Left ventricle myocardium inferior (tissue), 1 donor: ENCODE measurements at regions not wholly inside any gene's neighbourhood (a gene's known extent, or its start where the extent isn't known, plus 50 kb on each side); places are given as distances from the start of the nearest gene placed in this dataset.

Experiments used
- DNase-seq: peaks from one replicate; pipeline ENCODE4 v3.0.0-alpha.2; 2020
- H3K27ac ChIP-seq: fragments of 200-600 bp; replicated peaks from 2 replicates; pipeline ENCODE4 v1.8.0; 2021
- H3K27me3 ChIP-seq: fragments of 200-600 bp; 2 replicates; pipeline ENCODE4 v1.8.0; 2021; ENCODE audit warnings: low read depth
- H3K36me3 ChIP-seq: fragments of 200-600 bp; 2 replicates; pipeline ENCODE4 v1.8.0; 2021
- H3K4me1 ChIP-seq: fragments of 200-600 bp; 2 replicates; pipeline ENCODE4 v1.8.0; 2021
- H3K4me3 ChIP-seq: fragments of 200-600 bp; 2 replicates; pipeline ENCODE4 v1.8.0; 2021; ENCODE audit warnings: mild to moderate bottlenecking, moderate library complexity
- H3K9me3 ChIP-seq: fragments of 200-600 bp; replicated peaks from 2 replicates; pipeline ENCODE4 v1.8.0; 2021
- intact Hi-C: fragments of 100-400 bp; cut with micrococcal nuclease; formaldehyde crosslinking; loops from one replicate; pipeline ENCODE4 v1.11.0; 2022
- TF ChIP-seq, protein P1 (sequence below): fragments of 200-600 bp; IDR thresholded peaks from 2 replicates; pipeline ENCODE4 v1.8.0; 2021; ENCODE audit warnings: antibody characterized with exemption, mild to moderate bottlenecking, borderline replicate concordance
- donor health status: DM: no; HTN: yes; CAD: no; lungs with severe emphysema.

GRCh38 chr9:88308831-88309560, 79.2 kb upstream of the SPIN1 start:
- no peak overlapping the region for H3K4me3 ChIP-seq
- TF ChIP-seq, protein P1, sequence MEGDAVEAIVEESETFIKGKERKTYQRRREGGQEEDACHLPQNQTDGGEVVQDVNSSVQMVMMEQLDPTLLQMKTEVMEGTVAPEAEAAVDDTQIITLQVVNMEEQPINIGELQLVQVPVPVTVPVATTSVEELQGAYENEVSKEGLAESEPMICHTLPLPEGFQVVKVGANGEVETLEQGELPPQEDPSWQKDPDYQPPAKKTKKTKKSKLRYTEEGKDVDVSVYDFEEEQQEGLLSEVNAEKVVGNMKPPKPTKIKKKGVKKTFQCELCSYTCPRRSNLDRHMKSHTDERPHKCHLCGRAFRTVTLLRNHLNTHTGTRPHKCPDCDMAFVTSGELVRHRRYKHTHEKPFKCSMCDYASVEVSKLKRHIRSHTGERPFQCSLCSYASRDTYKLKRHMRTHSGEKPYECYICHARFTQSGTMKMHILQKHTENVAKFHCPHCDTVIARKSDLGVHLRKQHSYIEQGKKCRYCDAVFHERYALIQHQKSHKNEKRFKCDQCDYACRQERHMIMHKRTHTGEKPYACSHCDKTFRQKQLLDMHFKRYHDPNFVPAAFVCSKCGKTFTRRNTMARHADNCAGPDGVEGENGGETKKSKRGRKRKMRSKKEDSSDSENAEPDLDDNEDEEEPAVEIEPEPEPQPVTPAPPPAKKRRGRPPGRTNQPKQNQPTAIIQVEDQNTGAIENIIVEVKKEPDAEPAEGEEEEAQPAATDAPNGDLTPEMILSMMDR: no peak
- DNase-seq: no peak
- no peak overlapping the region for H3K27ac ChIP-seq
- intact Hi-C loops: no loop called here
- H3K4me1 ChIP-seq: peaks cover 14% of the 10 kb centered on the region
- H3K9me3 ChIP-seq: no peaks in the 10 kb centered on the region
- no peaks in the 10 kb centered on the region for H3K36me3 ChIP-seq
- H3K27me3 ChIP-seq: no peaks in the 10 kb centered on the region

DNA sequence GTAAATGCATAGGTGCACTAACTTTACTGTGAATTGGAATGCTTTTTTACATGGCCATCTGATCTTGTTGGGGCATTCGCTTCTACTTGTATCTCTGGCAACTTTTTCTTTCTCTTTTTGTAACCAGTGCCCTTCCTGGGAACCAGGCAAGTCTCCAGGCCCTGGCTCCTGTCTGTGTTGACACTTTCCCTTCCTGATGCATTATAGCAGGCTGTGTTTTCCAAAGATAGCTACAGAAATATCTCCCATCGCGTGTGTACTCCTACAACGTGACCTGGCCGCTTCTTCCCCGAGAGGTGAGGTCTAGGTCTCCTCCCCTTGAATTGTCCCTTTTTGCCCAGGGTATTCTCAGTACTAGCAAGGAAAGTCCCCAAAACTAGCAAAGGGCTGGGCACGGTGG, 81.1 kb upstream of the SPIN1 start:
- Histone ChIP-seq H3K27ac (peak overlapping the region; percentile 60), H3K9me3 (no peaks in the 10 kb centered on the region), H3K27me3 (no peaks in the 10 kb centered on the region), H3K36me3 (no peaks in the 10 kb centered on the region), H3K4me1 (peaks cover 19% of the 10 kb centered on the region), H3K4me3 (no peak overlapping the region)
- TF ChIP-seq, protein P1: no peak
- peak; percentile 37 for DNase-seq
- intact Hi-C loops: no loop called here

DNA sequence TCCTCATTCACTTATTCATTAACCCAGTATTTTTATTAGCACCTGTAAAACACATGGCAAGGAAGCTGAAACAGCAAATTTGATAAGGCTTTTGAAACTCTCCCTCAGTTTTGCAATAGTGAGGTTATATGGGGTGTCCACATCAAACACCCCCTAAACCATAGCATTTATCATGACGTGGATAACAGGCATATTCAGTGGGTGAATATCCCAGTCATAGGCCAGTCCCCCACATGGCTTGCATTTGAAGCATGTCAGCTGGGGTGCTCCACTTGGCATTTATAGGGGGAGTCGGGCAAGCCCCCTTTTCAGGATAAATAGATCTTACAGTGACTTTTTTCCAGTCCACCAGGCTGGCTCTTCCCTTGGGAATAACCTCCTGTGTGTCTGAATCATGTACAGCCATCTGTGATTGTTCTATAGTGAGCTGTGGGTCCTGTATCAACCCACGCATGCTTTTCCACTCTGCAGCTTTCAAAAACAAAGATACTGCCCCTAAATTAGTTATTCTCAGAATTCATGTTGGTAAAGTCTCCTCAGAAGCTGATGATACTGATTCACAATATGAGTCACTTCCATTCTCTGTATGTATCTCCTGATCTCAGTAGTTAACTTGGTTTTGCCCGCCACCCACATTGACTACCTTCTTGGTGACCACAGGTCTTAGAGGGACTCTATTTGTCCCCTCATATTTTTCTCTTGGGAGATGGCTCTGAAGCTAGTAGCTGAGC, 84.4 kb upstream of the SPIN1 start:
- intact Hi-C loops: no loop called here
- DNase-seq: no peak
- TF ChIP-seq, protein P1: no peak
- Histone ChIP-seq H3K27ac (no peak overlapping the region), H3K27me3 (no peaks in the 10 kb centered on the region), H3K9me3 (no peaks in the 10 kb centered on the region), H3K4me3 (no peak overlapping the region), H3K36me3 (no peaks in the 10 kb centered on the region), H3K4me1 (peaks cover 13% of the 10 kb centered on the region)

GRCh38 chr9:88302579-88303324, 85.5 kb upstream of the SPIN1 start:
- H3K36me3 ChIP-seq: no peaks in the 10 kb centered on the region
- H3K9me3 ChIP-seq: no peaks in the 10 kb centered on the region
- TF ChIP-seq, protein P1: no peak
- peaks cover 8% of the 10 kb centered on the region for H3K4me1 ChIP-seq
- H3K27ac ChIP-seq: no peak overlapping the region
- intact Hi-C loops: no loop called here
- no peaks in the 10 kb centered on the region for H3K27me3 ChIP-seq
- H3K4me3 ChIP-seq: no peak overlapping the region
- no peak for DNase-seq

- H3K4me3 ChIP-seq: no peak overlapping the region
- H3K4me1 ChIP-seq: peaks cover 5% of the 10 kb centered on the region
- DNase-seq: no peak
- no peak overlapping the region for H3K27ac ChIP-seq
- H3K36me3 ChIP-seq: no peaks in the 10 kb centered on the region
- intact Hi-C loops: no loop called here
- no peaks in the 10 kb centered on the region for H3K9me3 ChIP-seq
- TF ChIP-seq, protein P1: no peak
- no peaks in the 10 kb centered on the region for H3K27me3 ChIP-seq
Observed at GRCh38 chr9:88300556-88300955, 87.7 kb upstream of the SPIN1 start.
